ENCODE measurements at regions not wholly inside any gene's neighbourhood (a gene's known extent, or its start where the extent isn't known, plus 50 kb on each side); places are given as distances from the start of the nearest gene placed in this dataset.

- DNase-seq (ENCODE audit: low read depth, low spot score): peak; percentile 32
- no peak overlapping the region for H3K4me3 ChIP-seq (ENCODE audit: low read length)
Observed at GRCh38 chr13:47121092-47121763, 224.4 kb upstream of the HTR2A start.

GRCh38 chr13:47120282-47120681 lies 223.4 kb upstream of the HTR2A start:
- DNase-seq (ENCODE audit: low read depth, low spot score): peak; percentile 21
- H3K4me3 ChIP-seq (ENCODE audit: low read length): no peak overlapping the region

GRCh38 chr13:47119575-47120235 lies 222.9 kb upstream of the HTR2A start:
- H3K4me3 ChIP-seq (ENCODE audit: low read length): no peak overlapping the region
- no peak for DNase-seq (ENCODE audit: low read depth, low spot score)

GRCh38 chr13:47117268-47117667 lies 220.4 kb upstream of the HTR2A start:
- no peak for DNase-seq (ENCODE audit: low read depth, low spot score)
- H3K4me3 ChIP-seq (ENCODE audit: low read length): no peak overlapping the region

- no peak for DNase-seq (ENCODE audit: low read depth, low spot score)
- H3K4me3 ChIP-seq (ENCODE audit: low read length): no peak overlapping the region
Observed at GRCh38 chr13:47114030-47114429, 217.2 kb upstream of the HTR2A start.

- H3K4me3 ChIP-seq (ENCODE audit: low read length): no peak overlapping the region
- no peak for DNase-seq (ENCODE audit: low read depth, low spot score)
Observed at GRCh38 chr13:47112903-47113299, 216.0 kb upstream of the HTR2A start.

- no peak overlapping the region for H3K4me3 ChIP-seq (ENCODE audit: low read length)
- no peak for DNase-seq (ENCODE audit: low read depth, low spot score)
Observed at GRCh38 chr13:47112205-47112902, 215.5 kb upstream of the HTR2A start.

GRCh38 chr13:47111499-47111898 lies 214.6 kb upstream of the HTR2A start:
- no peak for DNase-seq (ENCODE audit: low read depth, low spot score)
- no peak overlapping the region for H3K4me3 ChIP-seq (ENCODE audit: low read length)

- DNase-seq (ENCODE audit: low read depth, low spot score): no peak
- no peak overlapping the region for H3K4me3 ChIP-seq (ENCODE audit: low read length)
Observed at GRCh38 chr13:47110833-47111240, 214.0 kb upstream of the HTR2A start.

GRCh38 chr13:47110141-47110540 lies 213.3 kb upstream of the HTR2A start:
- DNase-seq (ENCODE audit: low read depth, low spot score): no peak
- no peak overlapping the region for H3K4me3 ChIP-seq (ENCODE audit: low read length)

GRCh38 chr13:47109028-47109427 lies 212.2 kb upstream of the HTR2A start:
- no peak overlapping the region for H3K4me3 ChIP-seq (ENCODE audit: low read length)
- peak; percentile 96 for DNase-seq (ENCODE audit: low read depth, low spot score)

- no peak for DNase-seq (ENCODE audit: low read depth, low spot score)
- H3K4me3 ChIP-seq (ENCODE audit: low read length): no peak overlapping the region
Observed at GRCh38 chr13:47100214-47100853, 203.5 kb upstream of the HTR2A start.

- H3K4me3 ChIP-seq (ENCODE audit: low read length): no peak overlapping the region
- no peak for DNase-seq (ENCODE audit: low read depth, low spot score)
Observed at GRCh38 chr13:47094734-47095434, 198.0 kb upstream of the HTR2A start.

- no peak for DNase-seq (ENCODE audit: low read depth, low spot score)
- H3K4me3 ChIP-seq (ENCODE audit: low read length): no peak overlapping the region
Observed at GRCh38 chr13:47092202-47092601, 195.3 kb upstream of the HTR2A start.

GRCh38 chr13:47087841-47088240 lies 191.0 kb upstream of the HTR2A start:
- no peak overlapping the region for H3K4me3 ChIP-seq (ENCODE audit: low read length)
- no peak for DNase-seq (ENCODE audit: low read depth, low spot score)

GRCh38 chr13:47087241-47087640 lies 190.4 kb upstream of the HTR2A start:
- H3K4me3 ChIP-seq (ENCODE audit: low read length): no peak overlapping the region
- no peak for DNase-seq (ENCODE audit: low read depth, low spot score)

- no peak for DNase-seq (ENCODE audit: low read depth, low spot score)
- H3K4me3 ChIP-seq (ENCODE audit: low read length): no peak overlapping the region
Observed at GRCh38 chr13:47085346-47085745, 188.5 kb upstream of the HTR2A start.

- H3K4me3 ChIP-seq (ENCODE audit: low read length): no peak overlapping the region
Observed at GRCh38 chr13:47081850-47082249, 185.0 kb upstream of the HTR2A start.

GRCh38 chr13:47081246-47081645 lies 184.4 kb upstream of the HTR2A start:
- DNase-seq (ENCODE audit: low read depth, low spot score): no peak
- H3K4me3 ChIP-seq (ENCODE audit: low read length): no peak overlapping the region

More at GRCh38 chr13:47081850-47082249, 185.0 kb upstream of the HTR2A start:
- DNase-seq (ENCODE audit: low read depth, low spot score): no peak
